NCI-H1930 (cell line): ENCODE measurements at regions not wholly inside any gene's neighbourhood (a gene's known extent, or its start where the extent isn't known, plus 50 kb on each side); places are given as distances from the start of the nearest gene placed in this dataset.
"Not testable (repeated sequence)": the region's sequence is repeated elsewhere in the genome, so short reads cannot be mapped to it uniquely, and the experiment has no call there.

Experiments
- DNase-seq, 2 experiments: peaks; one replicate each; lab custom pipeline; 2025; lab: John Stamatoyannopoulos, UW

- no peak for DNase-seq
Measured at GRCh38 chr18:22504251-22505030, 86.7 kb upstream of the CTAGE1 start.

GRCh38 chr18:22505141-22505591 is 87.5 kb upstream of the CTAGE1 start:
- no peak for DNase-seq

DNA sequence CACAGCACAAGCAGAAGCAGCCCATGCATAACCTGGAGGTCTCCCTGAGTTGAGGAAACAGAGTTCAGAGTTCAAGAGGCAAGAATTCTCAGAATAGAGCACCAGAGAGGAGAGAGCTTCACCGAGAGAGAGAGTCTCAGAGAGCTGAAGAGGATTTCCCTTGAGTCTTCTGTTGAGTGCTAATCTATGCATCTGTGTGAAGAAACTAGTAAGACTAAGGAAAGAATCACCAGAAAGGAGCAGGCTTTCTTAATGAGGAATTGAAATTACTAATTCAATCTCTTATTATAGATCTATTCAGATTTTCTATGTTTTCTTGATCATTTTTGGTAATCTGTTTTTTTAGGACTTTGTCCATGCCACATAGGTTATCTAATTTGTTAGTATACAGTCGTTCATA is 89.3 kb upstream of the CTAGE1 start:
- no peak for DNase-seq

DNA sequence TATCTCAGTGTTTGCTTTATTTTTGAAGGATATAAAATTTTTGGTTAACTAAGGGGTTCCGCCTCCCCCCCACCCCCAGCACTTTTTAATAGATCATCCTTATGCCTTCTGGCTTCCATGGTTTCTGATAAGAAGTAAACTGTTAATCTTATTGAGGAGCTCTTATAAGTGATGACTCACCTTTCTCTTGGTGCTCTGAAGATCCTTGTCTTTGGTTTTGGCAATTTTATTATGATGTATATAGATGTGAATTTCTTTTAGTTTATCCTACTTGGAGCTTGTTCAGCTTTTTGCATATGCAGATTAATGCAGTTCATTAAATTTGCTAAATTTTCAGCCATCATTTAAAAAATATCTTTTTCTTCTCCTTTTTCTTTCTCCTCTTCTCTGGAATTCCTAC is 91.7 kb upstream of the CTAGE1 start:
- no peak for DNase-seq

GRCh38 chr18:22510697-22511096 is 93.0 kb upstream of the CTAGE1 start:
- DNase-seq, result no peak

GRCh38 chr18:22513721-22514481 is 96.2 kb upstream of the CTAGE1 start:
- DNase-seq, result no peak

DNA sequence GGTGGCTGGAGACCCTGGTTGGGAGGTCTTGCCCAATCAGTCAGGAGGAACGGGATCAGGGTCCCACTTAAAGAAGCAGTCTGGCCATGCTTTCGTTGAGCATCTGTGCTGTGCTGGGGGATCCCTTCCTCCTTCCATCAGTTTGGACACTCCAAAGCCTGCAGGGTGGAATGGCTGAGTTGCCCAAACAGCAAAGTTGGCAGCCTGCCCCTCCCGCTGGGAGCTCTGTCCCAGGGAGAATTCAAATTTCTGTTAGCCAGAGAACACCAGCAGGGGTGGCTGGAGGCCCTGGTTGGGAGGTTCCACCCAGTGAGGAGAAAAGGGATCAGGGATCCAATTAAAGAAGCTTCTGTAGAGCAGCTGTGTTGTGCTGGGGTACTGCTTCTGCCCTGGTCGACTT is 96.9 kb upstream of the CTAGE1 start:
- no peak for DNase-seq

DNA sequence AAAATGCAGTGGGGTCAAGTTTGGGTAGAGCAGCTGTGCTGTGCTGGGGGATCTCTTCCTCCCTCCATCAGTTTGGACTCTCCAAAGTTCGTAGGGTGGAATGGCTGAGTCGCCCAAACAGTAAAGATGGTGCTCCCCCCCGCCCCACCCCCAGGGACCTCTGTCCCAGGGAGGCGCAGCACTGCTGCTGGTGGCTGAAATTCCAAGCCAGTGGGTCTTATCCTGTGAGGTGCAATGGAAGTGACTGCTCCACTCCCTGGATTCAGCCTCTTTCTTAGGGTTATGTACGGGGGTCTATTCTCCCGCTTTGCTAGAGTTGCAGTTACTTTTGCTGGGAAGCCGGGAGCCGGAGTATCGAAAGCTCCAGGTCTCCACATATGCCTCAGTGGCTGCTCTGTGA is 97.5 kb upstream of the CTAGE1 start:
- DNase-seq, result no peak

GRCh38 chr18:22517356-22517755 is 99.6 kb upstream of the CTAGE1 start:
- no peak for DNase-seq

DNA sequence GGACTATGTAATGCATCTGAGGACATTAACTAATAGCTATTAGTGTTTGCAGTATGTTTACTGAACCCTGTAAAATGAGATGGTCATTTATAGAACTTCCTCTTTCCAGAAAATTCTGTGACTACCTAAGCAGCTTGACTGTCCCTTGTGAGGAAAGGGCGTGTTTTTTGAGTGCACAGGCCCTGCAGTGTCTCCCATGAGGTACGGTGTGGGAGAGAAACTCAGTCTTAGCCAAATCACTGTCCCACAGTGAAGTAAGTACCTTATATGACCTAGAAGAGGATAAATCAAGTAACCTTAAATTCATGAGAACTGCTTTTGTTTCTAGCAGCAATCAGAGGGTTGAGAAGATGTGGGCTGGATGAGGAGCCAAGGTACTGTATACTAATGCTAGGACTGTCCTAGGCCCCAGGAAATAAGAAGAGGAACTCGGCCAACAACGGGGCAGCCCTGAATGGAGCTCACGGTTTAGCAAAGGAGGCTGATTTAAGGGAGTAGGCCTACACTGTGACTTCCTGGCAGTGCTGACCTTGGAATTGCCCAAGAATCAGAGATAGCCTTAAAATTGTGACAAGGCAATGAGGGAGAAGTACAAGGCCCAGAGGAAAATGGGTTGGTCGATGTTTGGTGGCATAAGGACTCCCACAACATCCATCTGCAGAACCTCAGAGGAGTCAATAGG is 103.5 kb upstream of the CTAGE1 start:
- no peak for DNase-seq

- DNase-seq, result no peak
Measured at GRCh38 chr18:22523481-22523880, 105.8 kb upstream of the CTAGE1 start.

DNA sequence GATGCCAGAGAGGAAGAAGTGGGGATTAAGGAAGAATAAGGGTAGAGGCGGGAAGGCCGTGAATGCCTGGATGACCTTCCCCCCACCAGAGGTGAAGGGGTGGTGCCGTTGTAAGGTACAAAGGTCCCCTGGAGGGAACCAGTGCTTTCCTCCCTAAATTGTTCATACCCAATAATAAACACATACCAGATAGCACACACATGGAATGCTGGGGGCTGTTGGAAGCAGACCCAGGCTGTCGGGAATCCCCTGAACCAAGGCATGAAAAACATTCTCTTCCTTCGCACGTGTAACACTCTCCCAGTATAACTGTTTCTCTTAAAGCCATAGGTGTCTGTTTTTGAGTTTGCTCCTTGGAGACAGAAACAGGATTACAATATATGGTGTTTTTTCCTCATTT is 107.1 kb upstream of the CTAGE1 start:
- DNase-seq, result no peak

- no peak for DNase-seq
Measured at GRCh38 chr18:22525313-22525712, 107.6 kb upstream of the CTAGE1 start.

GRCh38 chr18:22525883-22526282 is 108.2 kb upstream of the CTAGE1 start:
- no peak for DNase-seq

DNA sequence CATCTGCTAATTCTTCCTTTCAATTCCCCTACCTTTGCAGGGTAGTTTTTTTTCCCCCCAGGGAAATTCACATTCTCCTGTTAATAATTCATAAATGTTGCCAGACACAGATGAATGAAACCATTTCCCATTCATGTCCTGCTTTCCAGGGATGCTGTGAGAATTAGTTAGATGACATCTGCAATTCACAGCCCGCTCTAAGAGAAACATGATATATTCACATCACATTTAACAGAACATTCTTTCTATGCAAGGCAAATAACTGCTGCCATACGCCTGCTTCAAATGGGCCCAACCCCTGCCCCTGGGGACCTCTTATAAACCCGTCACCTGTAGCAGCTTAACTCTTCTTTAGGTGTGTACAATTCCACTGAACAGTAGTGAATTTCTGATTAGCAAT is 110.6 kb upstream of the CTAGE1 start:
- no peak for DNase-seq

DNA sequence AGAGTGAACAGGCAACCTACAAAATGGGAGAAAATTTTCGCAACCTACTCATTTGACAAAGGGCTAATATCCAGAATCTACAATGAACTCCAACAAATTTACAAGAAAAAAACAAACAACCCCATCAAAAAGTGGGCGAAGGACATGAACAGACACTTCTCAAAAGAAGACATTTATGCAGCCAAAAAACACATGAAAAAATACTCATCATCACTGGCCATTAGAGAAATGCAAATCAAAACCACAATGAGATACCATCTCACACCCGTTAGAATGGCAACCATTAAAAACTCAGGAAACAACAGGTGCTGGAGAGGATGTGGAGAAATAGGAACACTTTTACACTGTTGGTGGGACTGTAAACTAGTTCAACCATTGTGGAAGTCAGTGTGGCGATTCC is 117.0 kb upstream of the CTAGE1 start:
- not testable (repeated sequence) for DNase-seq

DNA sequence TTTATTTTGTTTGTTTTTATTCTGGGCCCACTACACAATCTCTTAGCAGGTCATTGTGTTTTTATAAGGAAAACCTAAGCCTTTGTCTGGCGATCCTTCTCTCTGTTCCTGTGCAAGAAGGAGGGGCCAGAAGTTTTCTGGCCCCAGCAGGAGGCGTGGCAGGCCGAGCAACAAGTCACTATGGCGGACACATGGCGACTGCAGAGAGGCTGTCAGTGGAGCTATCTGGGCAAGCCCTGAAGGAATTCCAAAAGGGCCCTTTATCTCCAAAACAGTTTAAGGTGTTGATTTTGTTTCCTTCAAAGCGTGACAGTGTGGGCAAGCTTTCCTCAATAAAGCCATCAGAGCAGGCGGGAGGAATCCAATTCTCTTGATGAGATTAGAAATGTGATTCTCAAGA is 118.8 kb upstream of the CTAGE1 start:
- no peak for DNase-seq

DNA sequence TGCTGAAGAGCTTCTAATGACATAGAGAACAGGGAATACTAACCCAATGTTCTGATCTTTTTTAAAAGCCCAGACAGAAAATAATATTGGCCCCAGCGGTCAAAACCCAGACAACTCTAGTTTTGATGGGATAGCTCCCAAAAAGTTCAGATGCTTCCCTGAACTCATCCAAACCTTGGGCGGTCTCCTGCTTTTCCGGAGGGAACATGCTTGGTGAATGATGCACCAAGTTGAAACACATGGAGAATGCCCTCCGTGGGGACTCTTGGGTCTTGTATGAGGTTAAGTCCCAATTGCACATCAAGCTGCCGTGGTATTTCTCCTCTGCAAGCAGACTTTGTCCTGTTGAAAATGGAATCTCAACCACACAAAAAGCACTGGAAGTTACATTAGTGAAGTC is 120.7 kb upstream of the CTAGE1 start:
- no peak for DNase-seq

DNA sequence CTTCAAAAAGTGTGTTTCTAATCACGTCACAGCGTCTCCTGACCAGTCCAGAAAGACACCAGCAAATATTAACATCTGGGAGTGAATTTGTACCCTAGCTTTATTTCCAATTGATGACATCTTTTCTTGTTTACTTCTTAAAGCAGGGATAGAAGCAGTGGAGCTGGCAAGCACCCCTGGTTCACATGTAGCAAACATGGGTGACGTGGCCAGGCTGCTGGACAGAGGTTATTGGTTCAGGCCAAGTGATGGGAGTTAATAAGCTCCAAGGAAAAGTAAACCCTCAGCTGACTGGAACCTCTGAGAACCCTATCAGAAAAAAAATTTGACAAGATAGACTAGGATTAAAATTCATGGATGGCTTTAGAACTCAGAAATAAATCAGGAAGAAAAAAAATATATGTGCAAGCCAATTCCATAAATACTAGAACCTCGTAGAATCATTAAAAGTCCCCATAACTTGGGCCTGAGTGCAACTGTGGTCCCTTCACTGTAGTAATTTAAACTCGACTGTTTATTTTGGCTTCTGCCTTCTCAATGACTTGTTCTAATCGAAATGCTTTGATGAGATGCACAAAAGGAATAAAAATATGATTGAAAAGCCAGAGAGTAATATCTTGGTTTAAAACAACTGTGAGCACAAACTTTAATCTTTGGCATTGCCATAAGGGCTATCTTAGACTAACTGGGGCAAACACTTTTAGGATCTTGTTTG is 121.5 kb upstream of the CTAGE1 start:
- DNase-seq, result no peak

DNA sequence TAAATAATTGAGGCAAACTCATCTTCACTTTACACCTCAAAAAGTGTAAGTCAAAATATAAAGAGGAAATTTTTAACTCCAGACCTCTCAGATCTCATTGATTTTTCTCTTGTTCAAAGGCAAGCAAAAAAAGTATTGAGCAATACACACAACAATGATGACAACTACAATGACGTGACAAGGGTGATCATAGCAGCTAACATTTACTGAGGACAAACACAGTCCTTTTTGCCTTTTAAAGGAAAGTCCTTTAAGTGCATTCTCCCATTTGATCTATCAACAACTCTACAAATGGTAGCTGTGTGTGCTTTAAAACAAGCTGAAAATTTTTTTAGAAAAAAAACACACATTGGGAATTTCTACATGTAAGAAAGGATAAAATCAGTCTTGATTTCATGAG is 123.5 kb upstream of the CTAGE1 start:
- no peak for DNase-seq

DNA sequence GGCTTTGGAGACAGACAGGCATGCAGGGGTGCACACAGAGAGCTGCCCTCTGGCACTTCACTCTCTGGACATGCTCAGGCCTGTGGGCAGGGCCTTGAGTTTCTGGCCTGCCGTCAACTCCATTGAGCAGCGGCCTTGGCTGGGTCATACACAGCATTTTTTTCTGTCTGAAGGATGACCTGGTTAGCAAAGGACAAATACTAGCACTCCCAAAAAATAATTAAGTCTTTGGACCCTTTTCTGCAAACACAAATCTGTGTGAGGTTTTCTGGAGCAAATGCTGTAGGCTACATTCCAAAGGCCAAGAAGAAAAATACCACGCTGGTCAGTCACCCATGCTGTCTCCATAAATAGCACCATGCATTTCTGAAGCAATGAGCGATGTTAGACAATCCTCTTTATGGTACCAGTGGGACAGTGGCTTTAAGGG is 124.7 kb upstream of the CTAGE1 start:
- no peak for DNase-seq

DNA sequence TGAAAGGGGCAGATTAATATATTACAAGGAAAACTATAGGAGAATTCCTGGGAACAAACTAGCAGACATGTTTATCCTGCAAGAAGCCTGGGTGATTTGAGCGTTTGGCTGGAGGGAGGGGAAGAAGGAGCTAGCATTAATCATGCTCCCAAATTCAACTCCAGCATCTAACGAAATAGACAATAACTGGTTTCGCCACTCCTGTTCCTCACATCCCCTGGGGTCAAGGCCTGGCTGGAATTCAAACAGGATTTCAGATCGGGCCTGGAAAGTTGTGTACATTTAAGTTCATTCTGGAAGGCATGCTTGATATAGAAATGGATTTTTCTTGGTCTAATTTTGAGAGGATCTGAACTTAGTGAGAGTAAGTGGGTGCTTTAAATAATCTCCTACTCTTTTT is 126.1 kb upstream of the CTAGE1 start:
- DNase-seq, result no peak
